Fibroblast of lung (primary cell): ENCODE measurements at regions not wholly inside any gene's neighbourhood (a gene's known extent, or its start where the extent isn't known, plus 50 kb on each side); places are given as distances from the start of the nearest gene placed in this dataset.

Source experiments
- CTCF ChIP-seq, 2 donors: IDR thresholded peaks in 1 of 2; conservative IDR thresholded peaks in 1 of 2; 1 replicate in 1 of 2; 2 replicates in 1 of 2; pipeline ENCODE4 v1.5.1; 2011 to 2012; ENCODE audit warnings: low read length in 2 of 2, control low read depth in 1 of 2, inconsistent platforms in 1 of 2, low read depth in 1 of 2, mild to moderate bottlenecking in 1 of 2
- EZH2 ChIP-seq: IDR thresholded peaks from 2 replicates; pipeline ENCODE4 v1.5.1; 2012; ENCODE audit warnings: low read length, control low read depth, mild to moderate bottlenecking; ENCODE audit errors: missing control alignments

- no peak for TF ChIP-seq CTCF (conservative IDR thresholded peaks at IDR 0.05 in 1 of 2, IDR thresholded peaks at IDR 0.05 in 1 of 2; ENCODE audit: low read depth in 1 of 2, low read length in 2 of 2)
- no peak for TF ChIP-seq EZH2
Observed at GRCh38 chr3:5344707-5345106, 157.2 kb downstream of the EDEM1 start.
